Left ventricle myocardium inferior (tissue), 1 donor: ENCODE measurements at regions not wholly inside any gene's neighbourhood (a gene's known extent, or its start where the extent isn't known, plus 50 kb on each side); places are given as distances from the start of the nearest gene placed in this dataset.

Source experiments
- DNase-seq: peaks from one replicate; pipeline ENCODE4 v3.0.0-alpha.2; 2020
- H3K27ac ChIP-seq: fragments of 200-600 bp; replicated peaks from 2 replicates; pipeline ENCODE4 v1.8.0; 2021
- H3K27me3 ChIP-seq: fragments of 200-600 bp; 2 replicates; pipeline ENCODE4 v1.8.0; 2021; ENCODE audit warnings: low read depth
- H3K36me3 ChIP-seq: fragments of 200-600 bp; 2 replicates; pipeline ENCODE4 v1.8.0; 2021
- H3K4me1 ChIP-seq: fragments of 200-600 bp; 2 replicates; pipeline ENCODE4 v1.8.0; 2021
- H3K4me3 ChIP-seq: fragments of 200-600 bp; 2 replicates; pipeline ENCODE4 v1.8.0; 2021; ENCODE audit warnings: mild to moderate bottlenecking, moderate library complexity
- H3K9me3 ChIP-seq: fragments of 200-600 bp; replicated peaks from 2 replicates; pipeline ENCODE4 v1.8.0; 2021
- CTCF ChIP-seq: fragments of 200-600 bp; IDR thresholded peaks from 2 replicates; pipeline ENCODE4 v1.8.0; 2021; ENCODE audit warnings: antibody characterized with exemption, mild to moderate bottlenecking, borderline replicate concordance
- intact Hi-C: fragments of 100-400 bp; cut with micrococcal nuclease; formaldehyde crosslinking; loops from one replicate; pipeline ENCODE4 v1.11.0; 2022
- donor health status: DM: no; HTN: yes; CAD: no; lungs with severe emphysema.

GRCh38 chr3:180523040-180523439 is 78.9 kb upstream of the TTC14 start:
- no peaks in the 10 kb centered on the region for H3K4me1 ChIP-seq
- no peak overlapping the region for H3K4me3 ChIP-seq
- no peak overlapping the region for H3K27ac ChIP-seq
- no peaks in the 10 kb centered on the region for H3K27me3 ChIP-seq
- no peaks in the 10 kb centered on the region for H3K36me3 ChIP-seq
- no peak for DNase-seq
- intact Hi-C loops: no loop called here
- TF ChIP-seq CTCF: no peak
- peaks cover 23% of the 10 kb centered on the region for H3K9me3 ChIP-seq

GRCh38 chr3:180528843-180529242 is 73.1 kb upstream of the TTC14 start:
- no peaks in the 10 kb centered on the region for H3K4me1 ChIP-seq
- peaks cover 6% of the 10 kb centered on the region for H3K9me3 ChIP-seq
- H3K4me3 ChIP-seq: no peak overlapping the region
- TF ChIP-seq CTCF: no peak
- H3K27me3 ChIP-seq: no peaks in the 10 kb centered on the region
- intact Hi-C loops: no loop called here
- no peaks in the 10 kb centered on the region for H3K36me3 ChIP-seq
- DNase-seq: no peak
- no peak overlapping the region for H3K27ac ChIP-seq

- Histone ChIP-seq H3K27me3 (no peaks in the 10 kb centered on the region), H3K4me1 (no peaks in the 10 kb centered on the region), H3K4me3 (no peak overlapping the region), H3K27ac (no peak overlapping the region), H3K9me3 (peaks cover 6% of the 10 kb centered on the region), H3K36me3 (no peaks in the 10 kb centered on the region)
- no peak for DNase-seq
- intact Hi-C loops: no loop called here
- TF ChIP-seq CTCF: no peak
Measured at GRCh38 chr3:180529778-180530177, 72.2 kb upstream of the TTC14 start.

GRCh38 chr3:180530276-180530675 is 71.7 kb upstream of the TTC14 start:
- no peaks in the 10 kb centered on the region for H3K27me3 ChIP-seq
- no peaks in the 10 kb centered on the region for H3K4me1 ChIP-seq
- no peak for DNase-seq
- peaks cover 6% of the 10 kb centered on the region for H3K9me3 ChIP-seq
- TF ChIP-seq CTCF: no peak
- H3K4me3 ChIP-seq: no peak overlapping the region
- no peak overlapping the region for H3K27ac ChIP-seq
- intact Hi-C loops: no loop called here
- no peaks in the 10 kb centered on the region for H3K36me3 ChIP-seq

- no peaks in the 10 kb centered on the region for H3K9me3 ChIP-seq
- no peak overlapping the region for H3K27ac ChIP-seq
- TF ChIP-seq CTCF: no peak
- H3K27me3 ChIP-seq: no peaks in the 10 kb centered on the region
- DNase-seq: no peak
- H3K4me1 ChIP-seq: no peaks in the 10 kb centered on the region
- H3K36me3 ChIP-seq: no peaks in the 10 kb centered on the region
- H3K4me3 ChIP-seq: no peak overlapping the region
- intact Hi-C loops: no loop called here
Measured at GRCh38 chr3:180531303-180532278, 70.4 kb upstream of the TTC14 start.
